Prostate gland (tissue), 2 donors: ENCODE measurements at regions not wholly inside any gene's neighbourhood (a gene's known extent, or its start where the extent isn't known, plus 50 kb on each side); places are given as distances from the start of the nearest gene placed in this dataset.

Source experiments
- POLR2A ChIP-seq: fragments of 450-650 bp; IDR thresholded peaks from one replicate; pipeline ENCODE4 v1.6.1; 2016; ENCODE audit warnings: antibody characterized with exemption, mild to moderate bottlenecking
- POLR2AphosphoS5 ChIP-seq: sonication (generic); formaldehyde crosslinking; IDR thresholded peaks from one replicate; pipeline ENCODE4 v1.6.1; 2017; ENCODE audit warnings: antibody characterized with exemption
- TF ChIP-seq, protein P1 (sequence below), 4 experiments: fragments of 200-600 bp in 2 of 4; fragments of 450-650 bp in 2 of 4; sonication (generic) in 2 of 4; IDR thresholded peaks; 1 replicate in 3 of 4; 2 replicates in 1 of 4; pipeline ENCODE4 v1.5.1; 2016 to 2019; ENCODE audit warnings: antibody characterized with exemption in 4 of 4, mild to moderate bottlenecking in 2 of 4, moderate library complexity in 2 of 4

DNA sequence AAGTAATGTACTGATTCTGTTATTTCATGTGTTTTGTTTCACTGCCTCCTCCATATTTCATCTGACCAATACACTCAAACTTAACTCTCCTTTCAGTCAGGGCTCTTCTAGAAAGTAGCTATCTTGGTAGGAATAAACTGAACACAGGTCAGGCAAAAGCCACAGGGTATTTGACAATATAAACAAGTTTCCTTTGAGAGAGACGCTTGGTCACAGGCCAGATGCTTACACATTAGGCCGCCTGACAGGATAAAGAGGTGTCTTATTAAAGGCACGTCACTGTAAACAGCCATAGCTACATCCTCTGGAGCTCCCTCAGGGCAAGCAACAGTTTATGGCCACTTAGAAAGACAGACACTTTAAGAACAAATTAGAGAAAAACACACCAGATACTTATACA lies 607.5 kb downstream of the SLC6A15 start:
- TF ChIP-seq, protein P1, sequence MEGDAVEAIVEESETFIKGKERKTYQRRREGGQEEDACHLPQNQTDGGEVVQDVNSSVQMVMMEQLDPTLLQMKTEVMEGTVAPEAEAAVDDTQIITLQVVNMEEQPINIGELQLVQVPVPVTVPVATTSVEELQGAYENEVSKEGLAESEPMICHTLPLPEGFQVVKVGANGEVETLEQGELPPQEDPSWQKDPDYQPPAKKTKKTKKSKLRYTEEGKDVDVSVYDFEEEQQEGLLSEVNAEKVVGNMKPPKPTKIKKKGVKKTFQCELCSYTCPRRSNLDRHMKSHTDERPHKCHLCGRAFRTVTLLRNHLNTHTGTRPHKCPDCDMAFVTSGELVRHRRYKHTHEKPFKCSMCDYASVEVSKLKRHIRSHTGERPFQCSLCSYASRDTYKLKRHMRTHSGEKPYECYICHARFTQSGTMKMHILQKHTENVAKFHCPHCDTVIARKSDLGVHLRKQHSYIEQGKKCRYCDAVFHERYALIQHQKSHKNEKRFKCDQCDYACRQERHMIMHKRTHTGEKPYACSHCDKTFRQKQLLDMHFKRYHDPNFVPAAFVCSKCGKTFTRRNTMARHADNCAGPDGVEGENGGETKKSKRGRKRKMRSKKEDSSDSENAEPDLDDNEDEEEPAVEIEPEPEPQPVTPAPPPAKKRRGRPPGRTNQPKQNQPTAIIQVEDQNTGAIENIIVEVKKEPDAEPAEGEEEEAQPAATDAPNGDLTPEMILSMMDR (IDR thresholded peaks at IDR 0.05), result no peak
- TF ChIP-seq POLR2A (no peak), POLR2AphosphoS5 (no peak)
